ENCODE measurements at regions not wholly inside any gene's neighbourhood (a gene's known extent, or its start where the extent isn't known, plus 50 kb on each side); places are given as distances from the start of the nearest gene placed in this dataset.
A peak's percentile ranks its signal among the peaks of the same experiment; 100 is the strongest.
"Not testable (repeated sequence)": the region's sequence is repeated elsewhere in the genome, so short reads cannot be mapped to it uniquely, and the experiment has no call there.

DNA sequence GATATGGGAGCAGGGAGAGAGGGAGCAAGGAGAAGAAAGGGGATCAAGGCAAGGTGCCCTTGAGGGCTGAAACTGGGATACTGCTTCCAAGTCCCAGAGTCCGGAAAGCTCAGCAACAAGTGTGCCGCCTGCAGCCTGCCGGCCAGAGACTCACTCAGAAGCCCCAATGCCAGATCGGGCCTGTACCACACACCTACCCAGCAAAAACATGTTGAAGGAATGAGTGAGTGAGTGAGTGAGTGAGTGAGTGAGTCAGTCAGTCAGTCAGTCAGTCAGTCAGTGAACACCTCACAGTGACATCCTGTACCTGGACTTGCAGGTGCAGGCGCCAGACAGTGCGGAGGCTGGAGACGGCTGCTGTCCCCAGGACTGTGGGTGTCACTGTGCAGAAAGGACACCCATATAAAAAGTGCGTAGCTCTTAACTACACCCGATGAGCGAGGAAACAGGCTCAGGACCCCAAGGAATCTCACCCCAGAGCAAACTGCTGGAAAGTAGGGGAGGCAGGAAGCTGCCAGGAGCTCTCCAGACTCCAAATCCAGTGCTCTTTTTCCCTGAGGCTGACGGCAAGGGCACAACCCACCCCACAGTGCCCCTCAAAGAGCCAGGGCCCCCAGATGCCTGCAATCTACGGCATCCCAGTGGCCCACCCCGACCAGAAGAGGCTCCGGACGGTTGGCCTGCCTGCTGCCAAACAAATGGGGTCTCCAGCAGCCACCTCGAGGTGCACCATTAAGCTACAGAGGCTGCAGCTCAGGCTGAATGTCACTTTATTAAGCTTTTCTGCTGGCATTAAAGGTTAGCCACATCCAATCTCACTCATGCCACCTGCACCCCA lies 261.7 kb downstream of the NPHP4 start:
- DNase-seq = no peak

DNA sequence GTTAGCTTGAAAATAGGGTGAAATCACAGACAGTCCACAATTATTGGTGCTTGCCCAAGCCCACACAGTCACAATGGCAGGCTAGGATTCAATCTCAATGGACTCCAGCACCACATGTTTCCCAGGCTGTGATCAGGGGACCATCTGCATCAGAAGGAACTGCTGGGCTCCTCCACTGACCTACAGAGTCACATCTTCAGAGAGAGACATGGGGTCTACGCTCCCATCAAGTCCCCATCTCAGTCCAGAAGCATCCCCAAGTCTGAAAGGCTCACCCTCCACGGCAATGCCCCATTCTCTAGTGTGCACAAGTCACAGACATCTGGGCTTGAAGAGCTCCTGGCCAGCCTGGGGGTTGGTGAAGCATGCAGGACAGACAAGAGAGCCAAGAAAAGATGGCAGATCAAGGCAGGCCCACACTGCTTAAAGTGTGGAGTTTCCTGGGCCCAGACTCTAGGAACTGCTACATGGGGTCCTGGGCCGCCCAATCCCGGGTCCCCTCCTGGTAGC lies 262.5 kb downstream of the NPHP4 start:
- DNase-seq = no peak

DNA sequence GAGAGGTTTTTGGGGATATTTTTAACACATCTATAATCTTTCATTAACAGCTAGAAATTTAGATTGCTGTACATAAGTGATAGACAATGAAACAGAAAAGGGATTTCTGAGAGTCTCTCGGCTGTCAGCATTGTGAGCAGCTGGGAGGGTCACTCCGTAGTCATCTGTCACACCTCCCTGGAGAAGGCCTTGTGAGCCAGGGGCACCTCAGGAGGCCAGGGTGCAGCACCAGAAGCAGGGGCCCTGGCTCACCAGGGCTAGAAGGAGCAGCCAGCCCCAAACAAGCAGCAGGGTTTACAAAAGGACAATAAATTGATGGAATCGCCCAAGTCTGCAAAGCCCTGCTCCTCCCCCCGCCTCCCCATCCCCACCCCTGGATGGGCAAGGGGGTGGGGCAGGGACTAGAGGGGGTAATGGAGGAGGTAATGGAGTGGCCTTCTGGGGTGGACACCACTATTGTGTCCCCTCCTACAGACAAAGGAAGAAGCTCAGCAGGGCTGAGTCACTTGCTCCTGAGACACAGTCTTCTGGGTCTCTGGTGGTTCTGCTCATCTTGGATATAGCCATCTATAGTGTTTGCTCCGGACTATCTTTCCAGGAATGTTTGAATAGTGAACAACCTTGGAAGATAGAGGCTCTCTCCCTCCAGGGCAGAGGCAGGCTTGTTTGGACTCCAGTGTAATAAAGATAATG lies 263.4 kb downstream of the NPHP4 start:
- no peak for DNase-seq

DNA sequence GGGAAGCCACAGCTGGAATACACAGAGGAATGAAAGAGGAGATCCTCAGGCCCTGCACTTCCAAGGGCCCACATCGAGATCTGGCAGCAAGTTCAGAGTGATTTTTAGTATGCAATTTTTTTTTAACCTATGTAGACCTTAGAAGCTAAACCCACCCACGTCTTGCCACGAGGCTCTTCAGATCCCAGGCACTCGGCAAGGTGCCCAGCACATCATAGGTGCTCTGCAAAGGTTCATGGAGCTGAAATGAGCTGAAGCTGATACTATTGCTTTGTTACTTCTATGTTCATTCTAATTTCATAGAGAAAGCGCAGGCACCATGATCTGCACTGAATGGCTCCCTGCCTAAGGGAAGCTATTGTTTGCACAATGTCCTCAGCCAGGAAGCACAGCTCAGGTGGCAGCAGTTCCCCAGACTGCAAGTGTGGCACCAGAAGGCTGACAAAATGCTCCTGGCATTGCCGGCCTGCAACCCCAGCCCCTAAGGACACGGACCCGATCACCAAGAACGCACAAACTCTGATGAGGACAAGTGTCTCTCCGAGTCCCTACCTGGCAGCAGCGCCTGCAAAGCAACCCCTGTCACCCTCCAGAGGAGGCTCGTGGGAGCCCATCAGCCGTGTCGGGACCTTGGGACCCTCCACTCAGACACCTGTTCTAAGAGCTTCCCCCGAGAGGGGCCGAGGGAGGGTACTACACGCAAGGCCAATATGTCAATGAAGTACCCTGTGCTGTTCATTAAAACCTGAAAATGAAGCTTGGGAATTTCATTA lies 264.2 kb downstream of the NPHP4 start:
- DNase-seq = no peak

DNA sequence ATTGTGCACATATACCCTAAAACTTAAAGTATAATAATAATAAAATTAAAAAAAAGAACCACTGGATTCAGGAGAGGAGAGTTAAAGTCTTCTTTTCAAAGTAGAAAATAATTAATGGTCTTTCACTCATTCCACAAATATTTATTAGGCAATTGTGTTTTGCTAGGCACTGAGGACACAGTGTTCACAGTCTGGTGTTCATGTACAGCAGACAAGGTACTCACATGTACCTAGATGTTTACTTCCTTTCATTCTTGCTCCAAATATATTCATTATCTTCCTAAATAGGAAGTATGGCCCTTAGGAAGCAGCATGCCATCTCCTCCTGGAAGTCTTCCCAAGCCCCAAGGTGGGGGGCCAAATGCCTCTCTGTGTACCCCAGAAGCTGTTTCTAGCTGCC lies 265.0 kb downstream of the NPHP4 start:
- DNase-seq = no peak

DNA sequence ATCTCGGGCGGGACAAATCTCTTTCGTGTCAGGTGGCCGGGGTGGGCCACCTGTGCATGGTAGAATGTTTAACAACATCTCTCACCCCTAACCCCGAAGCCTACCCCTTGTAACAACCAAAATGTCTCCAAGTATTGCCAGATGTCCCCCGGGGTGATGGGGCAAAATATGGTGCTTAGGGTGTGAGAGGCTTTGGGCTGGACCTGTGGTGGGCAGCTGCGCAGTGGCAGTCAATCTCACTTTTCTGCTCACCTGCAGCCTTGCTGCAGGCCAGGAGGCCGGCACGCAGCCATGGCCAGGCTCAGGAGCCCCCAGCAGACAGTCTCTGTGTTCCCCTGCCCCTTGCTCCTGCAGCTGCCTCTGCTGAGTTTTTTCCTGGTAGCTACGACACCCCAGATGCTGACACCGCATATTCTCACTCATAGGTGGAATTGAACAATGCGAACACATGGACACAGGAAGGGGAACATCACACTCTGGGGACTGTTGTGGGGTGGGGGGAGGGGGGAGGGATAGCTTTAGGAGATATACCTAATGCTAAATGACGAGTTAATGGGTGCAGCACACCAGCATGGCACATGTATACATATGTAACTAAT lies 265.5 kb downstream of the NPHP4 start:
- not testable (repeated sequence) for DNase-seq

DNA sequence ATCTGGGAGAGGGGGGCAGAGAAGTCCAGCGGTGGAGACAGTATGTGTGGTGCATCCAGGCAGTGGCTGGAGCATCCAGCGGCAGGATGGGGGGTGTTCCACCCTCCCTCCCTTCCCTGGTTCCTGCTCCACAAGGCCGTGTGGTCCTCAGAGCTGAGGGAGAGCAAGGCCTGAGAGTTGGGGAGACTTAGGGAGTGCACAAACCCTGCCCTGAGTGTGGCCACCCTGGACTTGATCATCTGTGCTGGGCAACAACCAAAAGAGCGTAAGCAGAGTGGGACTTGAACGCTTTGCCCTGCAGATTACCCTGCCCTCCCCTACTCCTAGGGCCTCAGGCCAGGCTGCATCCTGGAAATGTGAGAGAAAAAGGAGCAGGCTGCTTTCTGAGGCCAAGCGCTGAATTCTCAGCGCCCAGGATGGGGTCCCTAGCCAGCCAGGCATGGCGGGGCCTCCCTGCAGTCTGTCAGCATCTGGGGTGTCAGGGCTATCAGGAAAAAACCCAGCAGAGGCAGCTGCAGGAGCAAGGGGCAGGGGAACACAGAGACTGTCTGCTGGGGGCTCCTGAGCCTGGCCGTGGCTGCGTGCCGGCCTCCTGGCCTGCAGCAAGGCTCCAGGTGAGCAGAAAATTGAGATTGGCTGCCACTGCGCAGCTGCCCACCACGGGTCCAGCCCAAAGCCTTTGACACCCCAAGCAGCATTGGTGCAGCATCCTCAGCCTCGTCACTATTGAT lies 266.2 kb downstream of the NPHP4 start:
- no peak for DNase-seq

DNA sequence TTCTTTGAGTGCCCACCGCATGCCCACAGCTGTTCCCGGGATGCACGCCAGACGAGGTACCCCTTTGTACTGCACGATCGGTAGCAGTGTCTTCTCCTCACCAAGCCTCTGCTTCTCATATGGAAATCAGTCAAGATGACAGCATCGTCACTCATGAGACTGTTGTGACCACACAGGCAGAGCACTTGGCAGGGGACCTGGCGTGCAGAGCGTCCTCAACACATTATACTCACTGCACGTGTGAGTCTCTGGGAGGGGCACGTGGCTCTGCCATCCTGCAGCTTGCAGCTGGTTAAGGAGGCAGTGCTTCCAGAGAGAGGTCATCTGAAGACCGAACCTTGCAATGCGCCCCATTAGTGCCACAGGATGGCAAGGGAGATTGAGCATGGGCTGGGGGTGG lies 266.8 kb downstream of the NPHP4 start:
- no peak for DNase-seq

DNA sequence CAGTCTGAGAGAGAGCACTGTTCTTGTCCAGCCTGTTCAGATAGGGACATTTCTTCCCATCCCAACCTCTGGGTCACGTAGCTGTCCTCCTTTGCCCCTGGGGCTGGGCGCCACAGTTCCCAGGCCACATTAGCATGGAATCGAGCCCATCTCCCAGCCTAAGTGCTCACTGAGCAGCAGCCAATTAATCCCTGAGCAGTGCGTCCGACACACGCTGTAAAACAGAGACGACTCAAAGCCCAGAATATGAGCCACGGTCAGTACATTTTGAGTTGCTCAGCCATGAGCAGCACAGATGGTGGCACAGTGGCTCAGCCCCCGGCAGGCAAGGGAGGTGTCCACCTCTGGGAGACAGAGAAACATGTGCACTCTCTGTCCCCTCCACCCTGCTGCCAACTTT lies 267.4 kb downstream of the NPHP4 start:
- no peak for DNase-seq

DNA sequence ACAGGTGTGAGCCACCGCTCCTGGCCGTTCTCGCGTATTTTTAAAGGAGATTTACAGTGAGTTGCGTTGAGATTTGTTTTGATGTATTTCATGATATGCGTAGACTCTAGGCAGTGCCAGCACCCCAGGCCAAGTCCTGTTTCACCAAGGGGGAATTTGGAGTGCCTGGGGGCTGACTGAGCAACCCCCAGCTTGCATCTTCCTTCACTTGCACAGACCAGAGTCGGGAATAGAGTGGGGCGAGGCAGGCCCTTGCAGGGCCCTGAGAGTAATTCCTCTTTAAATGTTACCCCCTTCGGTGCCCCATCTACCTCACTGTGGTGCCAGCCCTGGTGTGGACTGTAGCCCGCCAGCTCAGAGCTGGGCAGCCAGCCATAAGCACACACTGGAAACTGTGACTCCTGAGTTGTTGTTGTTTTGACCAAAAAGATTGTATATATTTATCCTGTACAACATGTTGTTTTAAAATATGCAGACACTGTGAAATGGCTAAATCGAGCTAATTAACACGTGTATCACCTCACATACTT lies 269.5 kb downstream of the NPHP4 start:
- DNase-seq = no peak

DNA sequence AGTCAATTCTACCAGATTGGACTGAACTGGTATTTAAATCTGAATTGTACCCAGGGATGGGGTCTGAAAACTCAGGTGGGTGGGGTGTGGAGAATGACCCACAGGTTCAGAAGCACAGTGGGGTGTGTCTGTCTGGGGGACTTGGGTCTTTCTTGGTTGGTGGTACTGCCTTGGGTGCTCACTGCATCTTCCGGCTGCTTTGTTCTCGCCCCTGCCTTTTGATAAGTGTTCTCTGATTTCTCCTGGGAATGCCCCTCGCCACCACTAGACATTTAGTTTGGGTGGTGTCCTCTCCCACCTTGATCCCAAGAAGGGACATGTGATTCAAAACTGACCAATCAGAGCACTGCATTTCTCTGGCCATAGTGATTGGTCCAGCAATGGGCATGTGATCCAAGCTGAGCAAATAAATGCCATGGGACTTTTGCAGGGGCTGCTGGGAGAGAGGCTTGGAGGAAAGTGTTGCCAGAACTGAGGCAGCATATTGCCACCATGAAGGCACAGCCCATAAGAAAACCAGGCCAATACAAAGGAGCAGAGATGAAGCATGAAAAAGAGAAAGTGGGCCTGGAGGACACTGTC lies 270.5 kb downstream of the NPHP4 start:
- no peak for DNase-seq

DNA sequence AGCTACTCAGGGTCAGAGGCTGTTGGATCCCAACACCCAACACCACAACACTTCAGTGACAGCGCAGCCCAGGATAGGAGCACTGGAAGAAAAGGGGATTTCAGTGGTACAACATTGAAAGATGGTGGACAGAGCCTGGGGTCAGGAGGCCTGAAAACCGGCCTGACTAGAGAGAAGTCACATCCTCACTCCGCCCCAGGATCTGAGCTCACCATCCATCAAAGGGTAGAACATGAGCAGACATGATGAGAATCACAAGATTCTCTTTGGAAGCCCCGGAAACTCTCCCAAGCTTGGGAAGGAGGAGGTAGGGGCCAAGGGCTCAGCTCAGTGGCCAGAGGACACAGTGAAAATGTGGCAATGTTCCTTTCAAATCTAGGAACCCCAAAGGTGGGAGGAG lies 271.3 kb downstream of the NPHP4 start:
- no peak for DNase-seq

DNA sequence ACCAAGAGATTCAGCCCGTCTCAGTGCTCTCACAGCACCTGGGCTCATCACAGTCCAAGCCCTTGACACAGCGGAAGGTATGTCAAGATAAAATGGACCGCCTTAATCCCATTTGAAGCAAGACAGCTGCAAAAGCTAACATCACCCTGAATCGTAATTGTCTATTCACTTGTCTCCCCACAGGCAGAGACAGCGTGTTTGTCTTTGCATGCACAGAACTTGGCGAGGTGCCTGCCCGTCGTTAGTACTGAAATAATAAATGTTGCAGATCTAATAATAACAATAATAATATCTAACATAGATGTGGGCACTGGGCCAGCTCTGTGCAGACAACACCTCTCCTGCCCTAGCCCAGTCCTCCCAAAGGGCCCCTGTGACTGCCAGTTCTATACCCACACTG lies 271.7 kb downstream of the NPHP4 start:
- no peak for DNase-seq

DNA sequence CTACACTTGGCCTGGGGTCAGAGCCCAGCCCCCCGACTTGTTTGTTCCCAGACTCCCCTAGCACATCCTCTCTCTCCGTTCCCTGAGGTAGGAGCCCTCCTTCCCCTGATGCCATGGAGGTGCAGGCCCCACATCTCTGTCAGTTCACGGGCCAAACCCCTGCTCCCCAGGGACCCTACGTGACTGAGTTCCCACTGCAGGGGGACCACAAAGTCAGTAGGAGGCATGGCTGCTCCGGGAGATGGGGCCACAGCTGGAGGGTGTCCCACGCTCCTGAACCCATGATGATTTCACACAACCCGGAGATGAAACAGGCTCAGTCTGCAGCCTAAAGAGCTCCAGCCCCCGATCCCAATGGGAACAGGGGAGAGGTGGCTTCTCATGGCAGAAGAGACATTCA lies 272.2 kb downstream of the NPHP4 start:
- DNase-seq = no peak

DNA sequence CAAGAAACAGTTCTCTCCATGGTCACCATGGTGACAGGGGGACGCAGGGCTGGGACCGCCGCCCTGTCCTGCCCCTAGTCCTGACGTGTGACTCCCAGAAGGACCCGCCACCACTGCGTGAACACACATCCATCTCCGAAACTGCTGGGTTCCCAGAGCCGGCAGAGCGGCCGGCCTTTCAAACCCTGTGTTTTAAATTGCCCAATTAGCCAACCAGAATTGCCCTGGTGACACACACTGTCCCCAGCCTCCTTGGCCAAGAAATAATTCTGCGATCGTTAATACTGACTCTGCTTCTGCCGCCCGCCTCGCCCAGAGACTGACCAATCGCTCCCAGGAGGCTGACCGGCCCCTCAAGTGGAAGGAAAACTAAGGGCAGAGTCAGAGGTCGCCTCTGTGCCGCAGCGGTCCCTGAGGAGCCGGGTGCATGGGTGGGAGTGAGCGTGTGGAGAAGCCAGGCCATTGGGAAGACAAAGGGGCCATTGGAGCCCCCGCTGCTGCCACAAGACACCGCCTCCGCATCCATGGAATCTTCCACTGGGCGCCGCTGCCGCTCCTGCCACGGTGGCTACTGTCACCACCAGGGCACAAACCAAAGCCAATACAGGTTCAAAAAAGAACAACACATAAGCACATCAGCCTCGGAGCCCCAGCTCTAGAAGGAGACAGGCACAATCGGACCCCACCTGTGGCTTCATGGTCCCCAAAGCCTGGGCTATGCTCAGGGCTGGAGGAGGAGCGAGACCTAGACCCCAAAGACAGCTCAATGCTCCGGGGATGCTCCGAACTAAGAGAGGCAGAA lies 273.2 kb downstream of the NPHP4 start:
- peak; percentile 35 for DNase-seq

DNA sequence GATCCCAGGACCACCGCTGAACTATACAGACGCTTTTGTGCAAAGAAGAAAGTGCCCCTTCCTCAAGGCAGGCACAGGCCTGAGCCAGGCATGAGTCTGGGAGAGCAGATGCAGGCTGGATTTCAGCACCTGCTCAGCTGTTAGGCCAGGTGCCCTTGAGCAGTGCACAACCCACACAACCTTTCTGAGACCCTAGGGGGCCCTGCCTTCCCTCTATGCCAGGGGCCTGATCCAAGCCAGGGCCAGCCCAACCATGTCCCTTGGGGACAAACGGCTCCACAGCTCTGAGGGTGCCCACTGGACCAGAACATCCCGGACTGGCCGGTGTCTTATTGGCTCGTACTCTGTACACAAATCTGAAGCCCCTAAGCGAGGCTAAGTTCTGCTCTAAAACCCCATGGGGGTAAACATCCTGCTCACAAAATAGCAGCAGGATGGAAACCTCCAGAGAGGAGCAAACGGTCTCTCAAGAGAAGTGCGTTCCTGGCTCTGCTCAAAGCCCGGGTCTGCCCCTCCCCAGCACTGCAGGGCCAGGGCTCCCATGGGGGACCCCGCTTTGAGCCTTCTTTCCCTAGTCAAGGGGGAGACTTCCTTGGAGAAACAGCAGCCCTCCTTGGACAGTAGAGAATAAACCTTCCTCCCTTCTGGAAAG lies 275.1 kb downstream of the NPHP4 start:
- no peak for DNase-seq

DNA sequence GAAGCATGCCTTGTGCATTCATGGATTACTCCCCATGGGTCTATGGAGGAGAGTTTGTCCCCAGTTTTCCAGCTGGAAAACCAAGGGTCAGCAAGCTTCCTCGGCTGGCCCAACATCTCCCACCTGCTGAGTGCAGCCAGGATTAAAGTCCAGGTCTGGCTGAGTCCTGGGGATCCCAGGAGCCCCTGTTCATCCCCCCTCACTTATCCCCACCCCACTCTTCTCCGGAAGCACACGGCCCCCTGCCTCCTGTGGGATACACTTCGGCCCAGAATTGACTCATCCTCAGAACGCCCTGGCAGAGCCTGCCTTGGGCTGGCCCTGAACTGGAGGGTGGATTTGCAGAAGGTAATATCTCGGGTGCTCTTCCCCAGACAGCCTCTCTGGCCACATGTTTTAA lies 276.1 kb downstream of the NPHP4 start:
- DNase-seq = no peak

DNA sequence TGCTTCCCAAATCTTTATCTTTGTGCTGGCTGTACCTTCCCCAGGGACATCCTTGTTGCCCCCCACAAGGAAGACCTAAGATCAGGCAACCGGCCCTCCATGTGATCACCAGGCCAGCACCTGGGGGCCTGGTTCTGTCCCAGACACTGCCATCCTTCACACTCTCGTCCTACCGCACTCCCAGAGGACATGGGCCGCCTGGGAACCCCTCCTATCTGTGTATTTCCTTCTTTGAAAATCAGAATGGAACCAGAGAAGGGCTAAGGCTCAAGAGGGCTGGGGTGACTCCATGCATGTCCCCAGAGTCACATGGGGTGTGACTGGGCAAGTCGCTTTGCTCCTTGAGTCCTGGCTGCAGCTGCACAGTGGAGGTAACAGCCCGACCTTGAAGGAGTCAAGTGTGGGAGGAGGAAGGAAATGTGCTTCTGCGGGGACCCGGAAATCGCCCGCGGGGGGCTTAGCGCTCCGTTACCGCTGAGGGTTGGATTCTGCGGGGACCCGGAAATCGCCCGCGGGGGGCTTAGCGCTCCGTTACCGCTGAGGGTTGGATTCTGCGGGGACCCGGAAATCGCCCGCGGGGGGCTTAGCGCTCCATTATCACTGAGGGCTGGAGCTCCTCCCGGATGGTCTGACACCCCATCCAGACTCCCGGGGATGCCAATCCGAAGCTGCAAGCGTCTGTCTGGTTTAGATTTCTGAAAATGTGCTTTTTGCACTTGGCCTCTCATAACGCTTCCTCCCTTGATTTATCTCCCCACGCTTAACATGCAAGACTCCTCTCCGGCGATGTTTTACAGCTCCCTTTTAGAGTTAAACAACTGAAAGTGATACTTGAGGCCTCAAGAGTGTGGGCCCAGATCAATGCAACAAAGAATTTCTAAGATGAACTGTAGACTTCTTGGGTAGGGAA lies 278.9 kb downstream of the NPHP4 start:
- DNase-seq = no peak

DNA sequence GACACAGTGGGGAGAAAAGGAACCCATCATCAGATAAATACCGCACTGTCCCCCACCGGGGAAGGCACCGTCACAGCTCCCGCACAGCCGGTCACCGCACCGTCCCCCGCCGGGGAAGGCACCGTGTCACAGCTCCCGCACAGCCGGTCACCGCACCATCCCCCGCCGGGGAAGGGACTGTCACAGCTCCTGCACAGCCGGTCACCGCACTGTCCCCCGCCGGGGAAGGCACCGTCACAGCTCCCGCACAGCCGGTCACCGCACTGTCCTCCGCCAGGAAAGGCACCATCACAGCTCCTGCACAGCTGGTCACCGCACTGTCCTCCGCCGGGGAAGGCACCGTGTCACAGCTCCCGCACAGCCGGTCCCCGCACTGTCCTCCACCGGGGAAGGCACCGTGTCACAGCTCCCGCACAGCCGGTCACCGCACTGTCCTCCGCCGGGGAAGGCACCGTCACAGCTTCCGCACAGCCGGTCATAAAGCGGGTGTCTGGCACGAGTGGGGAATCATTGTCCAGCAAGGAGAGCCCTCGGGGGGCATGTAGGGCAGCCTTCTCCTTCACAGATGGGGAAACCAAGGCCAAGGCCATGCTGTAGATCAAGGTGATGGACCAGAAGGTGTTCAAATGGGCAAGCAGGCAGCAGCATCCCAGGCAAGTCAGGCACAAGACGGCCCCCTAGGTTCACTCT lies 280.1 kb downstream of the NPHP4 start:
- DNase-seq = no peak
